Astrocyte (in vitro differentiated cells and primary cell): ENCODE measurements at regions not wholly inside any gene's neighbourhood (a gene's known extent, or its start where the extent isn't known, plus 50 kb on each side); places are given as distances from the start of the nearest gene placed in this dataset.

Experiments
- DNase-seq: peaks from one replicate; pipeline ENCODE4 v3.0.0-alpha.2; 2010; ENCODE audit warnings: low read depth
- FAIRE-seq: peaks from 2 replicates; lab custom pipeline; 2011; peaks lifted over from hg19 to GRCh38; lab: Jason Lieb, UNC
- H2AFZ ChIP-seq: 2 replicates; pipeline ENCODE4 v1.6.0; 2012; ENCODE audit warnings: low read depth, low read length, inconsistent platforms
- H3K27ac ChIP-seq: 2 replicates; pipeline ENCODE4 v1.5.1; 2011; ENCODE audit warnings: low read depth, low read length, inconsistent platforms
- H3K27me3 ChIP-seq: 2 replicates; pipeline ENCODE4 v1.6.0; 2011; ENCODE audit warnings: low read length, inconsistent platforms; ENCODE audit not compliant: insufficient read depth
- H3K36me3 ChIP-seq: 2 replicates; pipeline ENCODE4 v1.5.1; 2011; ENCODE audit warnings: low read length, inconsistent platforms; ENCODE audit not compliant: insufficient read depth
- H3K4me1 ChIP-seq: 2 replicates; pipeline ENCODE4 v1.5.1; 2011; ENCODE audit warnings: low read length, inconsistent platforms; ENCODE audit not compliant: insufficient read depth
- H3K4me2 ChIP-seq: 2 replicates; pipeline ENCODE4 v1.6.0; 2012; ENCODE audit warnings: low read length, inconsistent platforms
- H3K4me3 ChIP-seq: 2 replicates; pipeline ENCODE4 v1.5.1; 2011; ENCODE audit warnings: low read depth, mild to moderate bottlenecking, low read length, inconsistent platforms; ENCODE audit not compliant: insufficient read depth
- H3K79me2 ChIP-seq: 2 replicates; pipeline ENCODE4 v1.6.0; 2012; ENCODE audit warnings: mild to moderate bottlenecking, low read length, inconsistent platforms; ENCODE audit not compliant: insufficient read depth
- H3K9ac ChIP-seq: 2 replicates; pipeline ENCODE4 v1.6.0; 2012; ENCODE audit warnings: mild to moderate bottlenecking, low read length, inconsistent platforms
- H3K9me3 ChIP-seq: 2 replicates; pipeline ENCODE4 v1.5.1; 2012; ENCODE audit warnings: low read depth, mild to moderate bottlenecking, low read length, inconsistent platforms; ENCODE audit not compliant: insufficient read depth
- H4K20me1 ChIP-seq: 2 replicates; pipeline ENCODE4 v1.6.0; 2012; ENCODE audit warnings: low read length, inconsistent platforms; ENCODE audit not compliant: insufficient read depth
- H3K27ac Mint-ChIP-seq: one replicate; pipeline ENCODE4 v1.8.0; 2021; ENCODE audit warnings: mild to moderate bottlenecking, mixed read lengths; ENCODE audit not compliant: unreplicated experiment
- H3K27me3 Mint-ChIP-seq: one replicate; pipeline ENCODE4 v1.8.0; 2021; ENCODE audit warnings: low read depth, mixed read lengths; ENCODE audit not compliant: unreplicated experiment
- H3K36me3 Mint-ChIP-seq: one replicate; pipeline ENCODE4 v1.8.0; 2021; ENCODE audit warnings: low read depth, mixed read lengths; ENCODE audit not compliant: unreplicated experiment
- H3K4me1 Mint-ChIP-seq: one replicate; pipeline ENCODE4 v1.8.0; 2021; ENCODE audit warnings: low read depth, mixed read lengths; ENCODE audit not compliant: unreplicated experiment
- H3K4me3 Mint-ChIP-seq: one replicate; pipeline ENCODE4 v1.8.0; 2021; ENCODE audit warnings: mild to moderate bottlenecking, moderate library complexity, mixed read lengths; ENCODE audit not compliant: unreplicated experiment
- H3K9me3 Mint-ChIP-seq: one replicate; pipeline ENCODE4 v1.8.0; 2021; ENCODE audit warnings: mild to moderate bottlenecking, mixed read lengths; ENCODE audit not compliant: unreplicated experiment
- CTCF ChIP-seq: IDR thresholded peaks from 2 replicates; pipeline ENCODE4 v1.5.1; 2011; ENCODE audit warnings: low read depth, mild to moderate bottlenecking, inconsistent platforms, low read length, moderate library complexity; ENCODE audit not compliant: insufficient read depth
- EZH2 ChIP-seq: IDR thresholded peaks from 2 replicates; pipeline ENCODE4 v1.6.1; 2012; ENCODE audit warnings: mild to moderate bottlenecking, low read length, inconsistent platforms; ENCODE audit not compliant: insufficient read depth

GRCh38 chr6:156406099-156406498, 371.1 kb upstream of the ARID1B start:
- no peak overlapping the region for H3K4me2 ChIP-seq
- H3K79me2 ChIP-seq: no peaks in the 10 kb centered on the region
- no peaks in the 10 kb centered on the region for H3K27me3 ChIP-seq
- FAIRE-seq (no peak), DNase-seq (no peak)
- H3K36me3 ChIP-seq: no peaks in the 10 kb centered on the region
- Mint-ChIP-seq H3K9me3 (peaks cover 3% of the 10 kb centered on the region), H3K27me3 (no peaks in the 10 kb centered on the region), H3K36me3 (no peaks in the 10 kb centered on the region), H3K27ac (no peak overlapping the region), H3K4me1 (no peaks in the 10 kb centered on the region), H3K4me3 (no peak overlapping the region)
- no peak overlapping the region for H3K4me3 ChIP-seq
- no peaks in the 10 kb centered on the region for H3K4me1 ChIP-seq
- H3K27ac ChIP-seq: no peak overlapping the region
- no peaks in the 10 kb centered on the region for H4K20me1 ChIP-seq
- TF ChIP-seq EZH2 (no peak), CTCF (no peak)
- no peaks in the 10 kb centered on the region for H3K9me3 ChIP-seq
- no peak overlapping the region for H3K9ac ChIP-seq
- no peak overlapping the region for H2AFZ ChIP-seq

- Mint-ChIP-seq H3K4me1 (peaks cover 7% of the 10 kb centered on the region), H3K27me3 (peaks cover 10% of the 10 kb centered on the region), H3K9me3 (peaks cover 3% of the 10 kb centered on the region), H3K4me3 (no peak overlapping the region), H3K27ac (no peak overlapping the region), H3K36me3 (no peaks in the 10 kb centered on the region)
- H3K27me3 ChIP-seq: peaks cover 5% of the 10 kb centered on the region
- TF ChIP-seq CTCF (no peak), EZH2 (no peak)
- H3K4me1 ChIP-seq: no peaks in the 10 kb centered on the region
- no peaks in the 10 kb centered on the region for H3K79me2 ChIP-seq
- FAIRE-seq (no peak), DNase-seq (no peak)
- H3K27ac ChIP-seq: no peak overlapping the region
- H3K36me3 ChIP-seq: no peaks in the 10 kb centered on the region
- no peaks in the 10 kb centered on the region for H3K9me3 ChIP-seq
- no peak overlapping the region for H3K4me2 ChIP-seq
- H3K4me3 ChIP-seq: no peak overlapping the region
- H3K9ac ChIP-seq: no peak overlapping the region
- no peak overlapping the region for H2AFZ ChIP-seq
- H4K20me1 ChIP-seq: no peaks in the 10 kb centered on the region
Measured at GRCh38 chr6:156402628-156403027, 374.6 kb upstream of the ARID1B start.

- H3K9ac ChIP-seq: no peak overlapping the region
Measured at GRCh38 chr6:156402227-156402626, 375.0 kb upstream of the ARID1B start.

More at GRCh38 chr6:156402227-156402626, 375.0 kb upstream of the ARID1B start:
- H3K9me3 Mint-ChIP-seq: peaks cover 3% of the 10 kb centered on the region
- no peak for DNase-seq
- Histone ChIP-seq H4K20me1 (no peaks in the 10 kb centered on the region), H3K27me3 (peaks cover 9% of the 10 kb centered on the region), H3K9me3 (no peaks in the 10 kb centered on the region), H2AFZ (no peak overlapping the region), H3K79me2 (no peaks in the 10 kb centered on the region), H3K36me3 (no peaks in the 10 kb centered on the region), H3K4me1 (no peaks in the 10 kb centered on the region), H3K4me3 (no peak overlapping the region), H3K4me2 (no peak overlapping the region), H3K27ac (no peak overlapping the region)
- H3K27ac Mint-ChIP-seq: no peak overlapping the region
- FAIRE-seq: no peak
- peaks cover 7% of the 10 kb centered on the region for H3K4me1 Mint-ChIP-seq
- H3K4me3 Mint-ChIP-seq: no peak overlapping the region
- no peaks in the 10 kb centered on the region for H3K36me3 Mint-ChIP-seq
- TF ChIP-seq EZH2 (no peak), CTCF (no peak)
- peaks cover 11% of the 10 kb centered on the region for H3K27me3 Mint-ChIP-seq
